ENCODE measurements at regions not wholly inside any gene's neighbourhood (a gene's known extent, or its start where the extent isn't known, plus 50 kb on each side); places are given as distances from the start of the nearest gene placed in this dataset.

GRCh38 chr4:176611381-176611780 is 181.3 kb downstream of the VEGFC start:
- H4K8ac ChIP-seq (ENCODE audit: low read length), result no peak overlapping the region
- no peaks in the 10 kb centered on the region for H3K27me3 ChIP-seq (ENCODE audit: control insufficient read depth in 1 of 2, insufficient read depth in 1 of 2, low read length in 2 of 2)
- no peak overlapping the region for H2BK5ac ChIP-seq (ENCODE audit: low read depth, low read length, poor library complexity, severe bottlenecking)
- no peak overlapping the region for H3K14ac ChIP-seq (ENCODE audit: low read length in 2 of 2)
- no peak overlapping the region for H3K4me2 ChIP-seq (ENCODE audit: low read length, poor library complexity, severe bottlenecking)
- no peaks in the 10 kb centered on the region for H3K36me3 ChIP-seq (ENCODE audit: control insufficient read depth in 1 of 2, insufficient read depth in 2 of 2, low read depth in 1 of 2, low read length in 2 of 2)
- H2AK5ac ChIP-seq (ENCODE audit: low read length, severe bottlenecking), result no peak overlapping the region
- no peaks in the 10 kb centered on the region for H3K79me1 ChIP-seq (replicated peaks; ENCODE audit: low read length, poor library complexity, severe bottlenecking)
- H2AFZ ChIP-seq (ENCODE audit: low read depth, low read length), result no peak overlapping the region
- no peak overlapping the region for H3K27ac ChIP-seq (ENCODE audit: low read length, poor library complexity, severe bottlenecking)
- no peak overlapping the region for H3K9ac ChIP-seq (ENCODE audit: low read length)
- no peaks in the 10 kb centered on the region for H3K9me3 ChIP-seq (ENCODE audit: control insufficient read depth, low read length)
- no peak overlapping the region for H3K18ac ChIP-seq (ENCODE audit: low read depth in 1 of 2, low read length in 2 of 2)
- no peak overlapping the region for H4K91ac ChIP-seq (ENCODE audit: low read length)
- no peak overlapping the region for H3K23ac ChIP-seq (ENCODE audit: low read length in 2 of 2)
- H2BK12ac ChIP-seq (ENCODE audit: low read length in 2 of 2), result no peak overlapping the region
- no peak for DNase-seq
- no peak overlapping the region for H3K4me3 ChIP-seq (ENCODE audit: insufficient read depth in 1 of 2, low read depth in 1 of 2, low read length in 2 of 2)
- H2BK15ac ChIP-seq (ENCODE audit: low read depth, poor library complexity, severe bottlenecking), result no peak overlapping the region
- H3K4me1 ChIP-seq (ENCODE audit: control insufficient read depth, insufficient read depth, low read depth, low read length), result no peaks in the 10 kb centered on the region
- H3K4ac ChIP-seq (ENCODE audit: low read depth in 1 of 2, low read length in 2 of 2), result no peak overlapping the region
- H2BK120ac ChIP-seq (ENCODE audit: low read depth, low read length), result no peak overlapping the region
- WGBS, result 88% methylated on average over 1 of the region's 1 CpG

- H2AFZ ChIP-seq (ENCODE audit: low read depth, low read length), result no peak overlapping the region
- no peak for DNase-seq
- H3K18ac ChIP-seq (ENCODE audit: low read depth in 1 of 2, low read length in 2 of 2), result no peak overlapping the region
- H4K91ac ChIP-seq (ENCODE audit: low read length), result no peak overlapping the region
- no peak overlapping the region for H2BK5ac ChIP-seq (ENCODE audit: low read depth, low read length, poor library complexity, severe bottlenecking)
- H3K36me3 ChIP-seq (ENCODE audit: control insufficient read depth in 1 of 2, insufficient read depth in 2 of 2, low read depth in 1 of 2, low read length in 2 of 2), result no peaks in the 10 kb centered on the region
- no peaks in the 10 kb centered on the region for H3K79me1 ChIP-seq (replicated peaks; ENCODE audit: low read length, poor library complexity, severe bottlenecking)
- H3K4me2 ChIP-seq (ENCODE audit: low read length, poor library complexity, severe bottlenecking), result no peak overlapping the region
- H3K4ac ChIP-seq (ENCODE audit: low read depth in 1 of 2, low read length in 2 of 2), result no peak overlapping the region
- H4K8ac ChIP-seq (ENCODE audit: low read length), result no peak overlapping the region
- no peak overlapping the region for H3K23ac ChIP-seq (ENCODE audit: low read length in 2 of 2)
- H2BK15ac ChIP-seq (ENCODE audit: low read depth, poor library complexity, severe bottlenecking), result no peak overlapping the region
- no peak overlapping the region for H2AK5ac ChIP-seq (ENCODE audit: low read length, severe bottlenecking)
- H3K14ac ChIP-seq (ENCODE audit: low read length in 2 of 2), result no peak overlapping the region
- no peak overlapping the region for H3K4me3 ChIP-seq (ENCODE audit: insufficient read depth in 1 of 2, low read depth in 1 of 2, low read length in 2 of 2)
- no peaks in the 10 kb centered on the region for H3K27me3 ChIP-seq (ENCODE audit: control insufficient read depth in 1 of 2, insufficient read depth in 1 of 2, low read length in 2 of 2)
- H2BK120ac ChIP-seq (ENCODE audit: low read depth, low read length), result no peak overlapping the region
- no peaks in the 10 kb centered on the region for H3K9me3 ChIP-seq (ENCODE audit: control insufficient read depth, low read length)
- no peak overlapping the region for H3K9ac ChIP-seq (ENCODE audit: low read length)
- H2BK12ac ChIP-seq (ENCODE audit: low read length in 2 of 2), result no peak overlapping the region
- WGBS, result 100% methylated on average over 1 of the region's 1 CpG
- H3K27ac ChIP-seq (ENCODE audit: low read length, poor library complexity, severe bottlenecking), result no peak overlapping the region
- H3K4me1 ChIP-seq (ENCODE audit: control insufficient read depth, insufficient read depth, low read depth, low read length), result no peaks in the 10 kb centered on the region
These were observed 180.8 kb downstream of the VEGFC start for GRCh38 chr4:176611951-176612350.

- no peaks in the 10 kb centered on the region for H3K36me3 ChIP-seq (ENCODE audit: control insufficient read depth in 1 of 2, insufficient read depth in 2 of 2, low read depth in 1 of 2, low read length in 2 of 2)
These were observed 177.9 kb downstream of the VEGFC start for GRCh38 chr4:176614793-176615192.

GRCh38 chr4:176616151-176616550 is 176.6 kb downstream of the VEGFC start:
- no peak for DNase-seq
- H3K18ac ChIP-seq (ENCODE audit: low read depth in 1 of 2, low read length in 2 of 2), result no peak overlapping the region
- no peak overlapping the region for H4K8ac ChIP-seq (ENCODE audit: low read length)
- H3K27me3 ChIP-seq (ENCODE audit: control insufficient read depth in 1 of 2, insufficient read depth in 1 of 2, low read length in 2 of 2), result no peaks in the 10 kb centered on the region
- no peak overlapping the region for H2BK5ac ChIP-seq (ENCODE audit: low read depth, low read length, poor library complexity, severe bottlenecking)
- H2AFZ ChIP-seq (ENCODE audit: low read depth, low read length), result no peak overlapping the region
- no peaks in the 10 kb centered on the region for H3K79me1 ChIP-seq (replicated peaks; ENCODE audit: low read length, poor library complexity, severe bottlenecking)
- H3K23ac ChIP-seq (ENCODE audit: low read length in 2 of 2), result no peak overlapping the region
- H3K4me1 ChIP-seq (ENCODE audit: control insufficient read depth, insufficient read depth, low read depth, low read length), result no peaks in the 10 kb centered on the region
- no peak overlapping the region for H2AK5ac ChIP-seq (ENCODE audit: low read length, severe bottlenecking)
- H2BK15ac ChIP-seq (ENCODE audit: low read depth, poor library complexity, severe bottlenecking), result no peak overlapping the region
- H4K91ac ChIP-seq (ENCODE audit: low read length), result no peak overlapping the region
- H3K36me3 ChIP-seq (ENCODE audit: control insufficient read depth in 1 of 2, insufficient read depth in 2 of 2, low read depth in 1 of 2, low read length in 2 of 2), result no peaks in the 10 kb centered on the region
- H3K4me3 ChIP-seq (ENCODE audit: insufficient read depth in 1 of 2, low read depth in 1 of 2, low read length in 2 of 2), result no peak overlapping the region
- no peaks in the 10 kb centered on the region for H3K9me3 ChIP-seq (ENCODE audit: control insufficient read depth, low read length)
- H3K14ac ChIP-seq (ENCODE audit: low read length in 2 of 2), result no peak overlapping the region
- no peak overlapping the region for H2BK120ac ChIP-seq (ENCODE audit: low read depth, low read length)
- no peak overlapping the region for H3K27ac ChIP-seq (ENCODE audit: low read length, poor library complexity, severe bottlenecking)
- WGBS, result no CpG with 5 or more reads among the region's 2 CpGs
- no peak overlapping the region for H3K9ac ChIP-seq (ENCODE audit: low read length)
- no peak overlapping the region for H3K4ac ChIP-seq (ENCODE audit: low read depth in 1 of 2, low read length in 2 of 2)
- no peak overlapping the region for H3K4me2 ChIP-seq (ENCODE audit: low read length, poor library complexity, severe bottlenecking)
- H2BK12ac ChIP-seq (ENCODE audit: low read length in 2 of 2), result no peak overlapping the region

More at GRCh38 chr4:176614793-176615192, 177.9 kb downstream of the VEGFC start:
- H3K4me1 ChIP-seq (ENCODE audit: control insufficient read depth, insufficient read depth, low read depth, low read length), result no peaks in the 10 kb centered on the region
- H3K4ac ChIP-seq (ENCODE audit: low read depth in 1 of 2, low read length in 2 of 2), result no peak overlapping the region
- H2AK5ac ChIP-seq (ENCODE audit: low read length, severe bottlenecking), result no peak overlapping the region
- no peak overlapping the region for H3K23ac ChIP-seq (ENCODE audit: low read length in 2 of 2)
- H4K91ac ChIP-seq (ENCODE audit: low read length), result no peak overlapping the region
- no peak overlapping the region for H3K4me3 ChIP-seq (ENCODE audit: insufficient read depth in 1 of 2, low read depth in 1 of 2, low read length in 2 of 2)
- H3K27ac ChIP-seq (ENCODE audit: low read length, poor library complexity, severe bottlenecking), result no peak overlapping the region
- H3K27me3 ChIP-seq (ENCODE audit: control insufficient read depth in 1 of 2, insufficient read depth in 1 of 2, low read length in 2 of 2), result no peaks in the 10 kb centered on the region
- H4K8ac ChIP-seq (ENCODE audit: low read length), result no peak overlapping the region
- H3K4me2 ChIP-seq (ENCODE audit: low read length, poor library complexity, severe bottlenecking), result no peak overlapping the region
- no peak for DNase-seq
- no peak overlapping the region for H3K14ac ChIP-seq (ENCODE audit: low read length in 2 of 2)
- H3K79me1 ChIP-seq (replicated peaks; ENCODE audit: low read length, poor library complexity, severe bottlenecking), result no peaks in the 10 kb centered on the region
- no peak overlapping the region for H2AFZ ChIP-seq (ENCODE audit: low read depth, low read length)
- no peak overlapping the region for H2BK12ac ChIP-seq (ENCODE audit: low read length in 2 of 2)
- H2BK120ac ChIP-seq (ENCODE audit: low read depth, low read length), result no peak overlapping the region
- H3K9me3 ChIP-seq (ENCODE audit: control insufficient read depth, low read length), result no peaks in the 10 kb centered on the region
- H2BK15ac ChIP-seq (ENCODE audit: low read depth, poor library complexity, severe bottlenecking), result no peak overlapping the region
- WGBS, result no CpG with 5 or more reads among the region's 3 CpGs
- no peak overlapping the region for H2BK5ac ChIP-seq (ENCODE audit: low read depth, low read length, poor library complexity, severe bottlenecking)
- H3K18ac ChIP-seq (ENCODE audit: low read depth in 1 of 2, low read length in 2 of 2), result no peak overlapping the region
- H3K9ac ChIP-seq (ENCODE audit: low read length), result no peak overlapping the region

All from mesenchymal stem cell (in vitro differentiated cells and primary cell).